HG03521 (cell line): ENCODE measurements at regions not wholly inside any gene's neighbourhood (a gene's known extent, or its start where the extent isn't known, plus 50 kb on each side); places are given as distances from the start of the nearest gene placed in this dataset.
"Not testable (repeated sequence)": the region's sequence is repeated elsewhere in the genome, so short reads cannot be mapped to it uniquely, and the experiment has no call there.

ENCODE experiments used
- ATAC-seq: cut with Tn5 transposase; IDR thresholded peaks from one replicate; pipeline ENCODE4 v1.9.1; 2021; ENCODE audit warnings: mild to moderate bottlenecking, moderate library complexity; ENCODE audit not compliant: unreplicated experiment

DNA sequence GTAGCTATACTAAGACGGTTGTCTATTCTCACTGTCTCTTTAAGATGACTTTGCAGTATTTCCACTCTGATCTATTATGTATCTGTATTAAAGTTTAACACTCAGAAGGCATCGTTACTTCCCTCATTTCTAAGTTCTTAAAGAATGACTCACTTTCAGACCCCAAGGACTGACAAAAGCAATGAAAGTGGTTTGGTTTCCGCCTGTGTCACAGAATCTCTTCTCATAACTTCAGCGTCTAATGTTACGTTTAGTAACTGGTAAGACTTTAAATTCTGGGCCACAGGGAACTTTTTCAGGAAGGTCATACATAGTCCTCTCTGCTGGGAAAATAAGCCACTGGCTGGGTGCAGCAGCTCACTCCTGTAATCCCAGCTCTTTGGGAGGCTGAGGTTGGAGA lies 892.0 kb upstream of the AUTS2 start:
- ATAC-seq, result no peak

DNA sequence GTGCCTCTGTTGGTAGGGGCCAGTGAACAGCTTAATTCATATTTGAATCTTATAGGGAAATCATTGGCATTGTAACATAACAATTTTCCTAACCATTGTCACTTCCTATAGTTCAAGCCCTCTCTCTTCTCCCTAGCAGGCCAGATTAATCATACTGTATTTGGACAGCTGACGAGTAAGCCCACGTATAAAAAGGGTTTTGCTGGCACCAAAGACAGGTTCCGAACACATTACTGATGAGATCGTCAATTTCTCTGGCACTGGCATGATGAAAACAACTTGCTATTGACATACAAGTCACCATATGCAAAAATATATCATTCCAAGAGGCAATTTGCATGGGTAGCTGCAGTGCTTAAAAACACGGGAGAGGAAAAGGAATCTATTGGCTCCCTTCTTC lies 891.1 kb upstream of the AUTS2 start:
- ATAC-seq, result no peak

DNA sequence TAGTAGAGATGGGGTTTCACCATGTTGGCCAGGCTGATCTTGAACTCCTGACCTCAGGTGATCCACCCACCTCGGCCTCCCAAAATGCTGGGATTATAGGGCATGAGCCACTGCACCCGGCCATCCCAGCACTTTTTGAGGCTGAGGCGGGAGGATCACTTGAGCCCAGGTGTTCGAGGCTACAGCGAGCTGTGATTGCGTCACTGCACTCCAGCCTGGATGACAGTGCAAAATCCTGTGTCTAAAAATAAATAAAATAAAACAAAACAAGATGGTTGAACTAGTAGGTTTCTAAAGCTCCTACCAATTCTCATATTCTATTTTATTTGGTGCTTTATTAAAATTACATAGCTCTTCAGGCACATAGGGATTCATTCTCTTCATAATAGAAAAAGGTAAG lies 890.3 kb upstream of the AUTS2 start:
- no peak for ATAC-seq

DNA sequence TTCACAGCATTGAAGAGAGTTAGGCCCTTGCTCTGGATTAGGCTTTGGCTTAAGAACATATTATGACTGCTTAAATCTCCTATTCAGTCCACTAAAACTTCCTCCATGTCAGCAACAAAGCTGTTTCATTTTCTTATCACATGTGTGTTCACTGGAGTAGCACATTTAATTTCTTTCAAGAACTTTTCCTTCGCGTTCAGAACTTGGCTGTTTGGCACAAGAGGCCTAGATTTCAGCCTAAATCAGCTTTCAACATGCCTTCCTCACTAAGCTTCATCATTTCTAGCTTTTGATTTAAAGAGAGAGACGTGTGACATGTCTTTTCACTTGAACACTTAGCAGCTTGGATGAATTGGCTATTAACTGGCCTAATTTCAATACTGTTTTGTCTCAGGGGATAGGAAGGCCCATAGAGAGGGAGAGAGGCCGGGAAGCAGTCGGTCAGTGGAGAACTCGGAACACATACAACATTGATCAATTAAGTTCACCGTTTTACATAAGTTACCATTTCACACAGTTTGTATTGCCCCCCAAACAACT lies 885.2 kb upstream of the AUTS2 start:
- no peak for ATAC-seq

DNA sequence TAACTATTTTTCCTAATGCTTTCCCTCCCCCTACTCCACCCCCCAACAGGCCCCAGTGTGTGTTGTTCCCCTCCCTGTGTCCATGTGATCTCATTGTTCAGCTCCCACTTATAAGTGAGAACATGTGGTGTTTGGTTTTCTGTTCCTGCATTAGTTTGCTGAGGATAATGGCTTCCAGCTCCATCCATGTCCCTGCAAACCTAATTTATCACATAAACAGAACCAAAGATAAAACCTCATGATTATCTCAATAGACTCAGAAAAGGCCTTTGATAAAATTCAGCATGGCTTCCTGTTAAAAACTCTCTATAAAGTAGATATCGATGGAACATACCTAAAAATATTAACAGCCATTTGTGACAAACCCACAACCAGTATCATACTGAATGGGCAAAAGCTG lies 884.1 kb upstream of the AUTS2 start:
- not testable (repeated sequence) for ATAC-seq

DNA sequence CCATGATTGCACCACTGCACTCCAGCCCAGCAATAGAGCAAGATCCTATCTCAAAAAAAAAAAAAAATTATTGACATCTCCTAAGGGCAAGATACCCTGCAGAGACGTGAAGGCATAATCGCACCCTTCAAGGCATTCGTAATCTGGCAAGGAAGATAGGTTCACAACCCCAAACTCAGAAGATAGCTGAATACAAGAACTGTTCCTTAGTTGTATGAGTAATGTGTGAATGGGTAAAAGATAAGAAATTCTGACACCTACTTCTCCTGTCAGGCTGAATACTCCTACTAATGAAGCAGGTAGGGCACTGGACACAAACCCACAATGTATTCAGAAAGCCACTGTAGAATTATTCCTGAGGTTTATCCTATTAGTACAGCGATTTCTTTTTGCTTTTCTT lies 882.4 kb upstream of the AUTS2 start:
- no peak for ATAC-seq

DNA sequence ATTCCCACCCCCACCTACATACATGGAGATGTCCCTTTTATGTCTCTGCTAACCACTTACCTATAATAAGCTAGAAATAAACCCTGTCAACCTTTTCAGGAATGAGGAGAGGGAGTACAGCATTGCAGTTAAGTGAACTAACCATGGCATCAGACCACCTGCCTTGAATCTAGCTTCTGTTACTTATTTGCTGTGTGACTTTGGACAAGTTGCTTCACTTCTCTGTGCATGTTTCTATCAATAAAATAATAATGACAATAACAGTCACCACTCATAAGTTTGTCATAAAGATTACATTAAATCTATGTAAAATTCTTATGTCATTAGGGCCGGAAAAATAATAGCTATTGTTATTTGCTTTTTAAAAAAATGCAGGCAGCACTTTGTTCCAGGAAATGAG lies 881.1 kb upstream of the AUTS2 start:
- no peak for ATAC-seq

DNA sequence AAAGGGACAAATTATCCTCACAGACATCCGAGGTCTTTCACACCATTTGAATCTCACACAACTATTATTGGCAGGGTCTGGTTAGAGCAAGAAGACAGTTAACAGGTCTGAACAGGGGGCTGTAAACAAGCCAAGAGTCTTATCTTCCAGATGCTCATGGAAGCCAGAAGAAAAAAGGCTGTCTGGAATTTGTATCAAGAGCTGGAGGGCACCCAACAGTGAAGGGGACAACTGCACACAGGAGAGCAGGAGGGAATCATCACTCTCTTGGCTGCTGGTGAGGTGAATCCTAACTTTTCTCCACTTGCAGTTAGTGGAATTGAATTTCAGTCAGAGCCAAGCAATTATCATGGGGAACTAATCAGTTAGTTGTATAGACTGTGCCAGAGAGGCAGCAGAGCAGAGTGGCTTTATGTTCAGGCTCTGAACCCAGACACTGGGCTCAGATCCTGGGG lies 880.2 kb upstream of the AUTS2 start:
- no peak for ATAC-seq

DNA sequence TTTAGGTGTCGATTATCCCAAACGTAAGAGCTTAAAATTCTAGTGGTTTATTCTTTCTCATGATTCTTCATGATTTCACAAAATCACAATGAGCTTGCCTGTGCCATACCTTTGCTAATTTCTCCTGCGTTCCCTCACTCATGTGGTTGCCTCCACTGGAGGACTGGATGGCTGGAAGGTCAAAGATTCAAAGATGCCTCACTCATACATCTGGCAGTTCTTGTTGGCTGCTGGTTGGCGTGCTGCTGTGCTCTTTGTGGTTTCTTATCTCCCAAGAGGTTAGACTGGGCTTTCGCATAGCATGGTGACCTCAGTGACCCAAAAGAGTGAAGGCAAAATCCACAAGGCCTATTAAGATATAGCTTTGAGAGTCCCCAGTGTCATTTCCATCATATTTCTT lies 877.6 kb upstream of the AUTS2 start:
- ATAC-seq, result no peak

DNA sequence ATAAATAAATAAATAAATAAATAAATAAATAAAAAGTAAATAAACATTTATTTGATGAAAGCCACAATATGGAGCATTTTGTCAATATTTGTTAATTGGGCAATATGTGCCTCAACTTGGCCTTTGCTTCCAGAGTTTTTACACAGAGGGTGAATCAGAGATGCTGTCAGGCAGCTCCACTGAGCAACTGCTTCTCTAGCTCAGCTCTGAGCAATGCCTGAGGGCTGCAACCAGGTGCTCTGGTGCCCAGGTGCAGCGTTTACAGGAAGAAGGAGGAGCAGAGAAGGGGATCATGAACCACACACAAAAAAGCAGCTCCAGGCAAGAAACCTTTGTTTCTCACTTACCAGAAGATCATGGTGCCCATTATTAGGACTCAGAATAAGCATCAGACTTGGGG lies 876.2 kb upstream of the AUTS2 start:
- ATAC-seq, result no peak

DNA sequence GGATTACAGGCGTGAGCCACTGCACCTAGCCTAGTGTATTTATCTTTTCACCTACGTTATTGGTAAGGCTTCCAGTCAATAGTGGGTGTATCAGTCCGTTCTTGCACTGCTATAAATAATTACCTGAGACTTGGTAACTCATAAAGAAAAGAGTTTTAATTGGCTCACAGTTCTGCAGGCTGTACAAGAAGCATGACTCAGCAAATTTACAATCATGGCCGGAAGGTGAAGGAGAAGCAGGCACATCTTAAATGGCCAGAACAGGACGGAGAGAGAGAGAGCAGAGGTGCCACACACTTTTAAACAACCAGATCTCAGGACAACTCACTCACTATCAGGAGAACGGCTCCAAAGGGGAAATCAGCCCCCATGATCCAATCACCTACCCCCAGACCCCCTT lies 873.3 kb upstream of the AUTS2 start:
- ATAC-seq, result no peak

DNA sequence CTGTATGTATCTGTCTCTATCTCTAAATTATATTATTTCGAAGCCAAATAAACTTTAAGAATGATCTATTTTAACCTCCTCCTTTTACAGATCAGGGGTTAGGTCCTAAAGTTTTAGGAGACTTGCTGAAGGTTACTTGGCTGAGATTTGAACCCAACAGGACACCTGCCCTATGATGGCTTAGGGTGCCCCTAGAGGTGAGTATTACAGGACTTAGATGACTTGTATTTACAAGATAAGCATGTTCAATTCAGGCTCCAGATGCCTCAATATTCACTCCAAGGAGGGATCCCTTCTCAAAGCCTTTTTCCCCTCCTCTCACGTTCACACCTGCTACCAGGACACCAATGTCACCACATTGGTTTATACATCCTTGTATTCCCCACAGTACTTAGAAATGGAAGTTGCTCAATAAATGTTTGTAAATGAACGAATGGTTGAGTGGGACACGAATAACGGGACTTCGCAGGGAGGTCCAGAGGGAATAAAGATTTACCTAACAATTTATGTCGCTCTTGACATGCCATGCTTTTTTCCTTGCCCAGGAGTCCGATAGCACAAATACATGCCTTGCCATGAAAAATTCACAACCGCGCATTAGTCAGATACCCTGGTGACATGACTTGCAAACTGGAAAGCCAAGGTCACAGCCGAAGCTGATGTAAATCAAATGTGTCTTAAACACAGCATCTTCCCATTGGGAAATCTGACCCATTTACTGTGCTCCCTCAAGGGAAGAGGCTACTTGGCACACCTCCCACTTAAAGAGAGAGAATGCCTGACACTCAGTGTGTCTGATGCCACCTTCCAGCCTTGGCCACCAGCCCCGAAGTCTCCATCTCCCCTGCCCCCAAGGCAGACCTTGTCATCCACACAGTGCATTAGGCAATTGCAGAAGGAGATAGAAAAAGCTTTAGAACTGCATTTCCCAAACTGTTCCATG lies 872.2 kb upstream of the AUTS2 start:
- no peak for ATAC-seq

DNA sequence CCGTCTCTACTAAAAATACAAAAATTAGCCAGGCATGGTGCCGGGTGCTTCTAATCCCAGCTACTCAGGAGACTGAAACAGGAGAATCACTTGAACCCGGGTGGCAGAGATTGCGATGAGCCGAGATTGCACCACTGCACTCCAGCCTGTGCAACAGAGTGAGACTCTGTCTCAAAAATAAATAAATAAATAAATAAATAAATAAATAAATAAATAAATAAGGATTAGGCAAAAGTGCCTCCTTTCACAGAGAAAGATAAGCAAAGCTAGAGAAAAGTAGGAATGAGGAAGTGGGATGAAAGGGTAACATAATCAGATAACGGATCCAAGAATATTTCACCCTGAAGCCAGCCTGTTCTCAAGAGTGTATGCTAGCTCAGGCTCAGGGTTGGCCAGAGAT lies 869.6 kb upstream of the AUTS2 start:
- ATAC-seq, result not testable (repeated sequence)

DNA sequence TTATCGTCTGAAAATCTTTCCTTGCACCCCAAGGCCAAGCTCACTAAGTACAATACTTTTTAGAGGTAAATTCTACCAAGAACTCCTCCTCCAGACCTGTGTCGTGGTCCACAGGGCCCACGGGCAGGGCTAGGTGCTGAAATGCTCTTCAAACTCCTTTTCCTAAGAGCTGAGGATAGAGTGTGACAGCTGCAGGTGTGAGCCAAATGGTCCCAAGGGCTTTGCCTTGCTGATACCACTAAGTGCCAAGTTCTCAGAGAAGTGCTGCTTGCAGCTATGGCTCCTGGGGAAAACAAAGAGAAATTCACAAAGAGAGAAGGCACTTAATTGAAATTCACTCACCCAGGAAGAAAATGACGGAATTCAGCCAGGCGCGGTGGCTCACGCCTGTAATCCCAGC lies 868.9 kb upstream of the AUTS2 start:
- no peak for ATAC-seq

DNA sequence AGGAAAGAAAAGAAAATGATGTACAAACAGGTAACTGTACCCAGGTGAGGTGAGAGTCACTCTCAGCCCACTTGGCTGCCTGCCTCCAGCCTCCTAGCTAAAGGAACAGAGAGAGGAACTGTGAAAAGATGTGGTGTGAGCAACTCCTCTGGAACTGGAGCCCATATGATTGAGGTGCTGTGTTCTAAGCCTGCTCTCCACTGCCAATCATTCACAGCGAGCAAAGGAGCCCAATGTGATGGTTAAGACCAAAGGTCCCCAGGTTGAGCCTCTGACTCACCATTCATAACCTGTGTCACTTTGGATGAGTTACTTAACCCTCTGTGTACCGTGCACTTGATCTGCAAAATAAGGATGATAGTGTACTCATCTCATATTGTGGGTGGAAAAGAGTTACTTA lies 868.1 kb upstream of the AUTS2 start:
- ATAC-seq, result no peak

DNA sequence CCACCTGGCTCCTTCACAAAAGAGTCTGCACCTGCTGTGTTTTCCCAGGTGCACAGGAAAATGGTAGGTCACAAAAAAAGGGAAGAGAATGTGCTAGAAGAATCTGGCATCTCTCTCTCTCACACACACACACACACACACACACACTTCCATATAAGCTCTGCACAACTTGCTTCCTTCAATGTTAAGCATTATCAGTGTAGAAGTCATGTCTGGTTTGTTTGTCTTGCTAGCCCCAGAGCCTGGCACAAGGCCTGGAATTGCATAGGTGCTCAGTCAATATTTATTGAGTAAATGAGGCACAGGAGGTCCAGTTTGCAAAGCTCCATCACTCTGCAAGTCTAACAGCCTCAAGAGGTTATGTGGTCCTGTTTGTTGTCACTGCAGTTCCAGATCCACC lies 867.3 kb upstream of the AUTS2 start:
- ATAC-seq, result no peak

DNA sequence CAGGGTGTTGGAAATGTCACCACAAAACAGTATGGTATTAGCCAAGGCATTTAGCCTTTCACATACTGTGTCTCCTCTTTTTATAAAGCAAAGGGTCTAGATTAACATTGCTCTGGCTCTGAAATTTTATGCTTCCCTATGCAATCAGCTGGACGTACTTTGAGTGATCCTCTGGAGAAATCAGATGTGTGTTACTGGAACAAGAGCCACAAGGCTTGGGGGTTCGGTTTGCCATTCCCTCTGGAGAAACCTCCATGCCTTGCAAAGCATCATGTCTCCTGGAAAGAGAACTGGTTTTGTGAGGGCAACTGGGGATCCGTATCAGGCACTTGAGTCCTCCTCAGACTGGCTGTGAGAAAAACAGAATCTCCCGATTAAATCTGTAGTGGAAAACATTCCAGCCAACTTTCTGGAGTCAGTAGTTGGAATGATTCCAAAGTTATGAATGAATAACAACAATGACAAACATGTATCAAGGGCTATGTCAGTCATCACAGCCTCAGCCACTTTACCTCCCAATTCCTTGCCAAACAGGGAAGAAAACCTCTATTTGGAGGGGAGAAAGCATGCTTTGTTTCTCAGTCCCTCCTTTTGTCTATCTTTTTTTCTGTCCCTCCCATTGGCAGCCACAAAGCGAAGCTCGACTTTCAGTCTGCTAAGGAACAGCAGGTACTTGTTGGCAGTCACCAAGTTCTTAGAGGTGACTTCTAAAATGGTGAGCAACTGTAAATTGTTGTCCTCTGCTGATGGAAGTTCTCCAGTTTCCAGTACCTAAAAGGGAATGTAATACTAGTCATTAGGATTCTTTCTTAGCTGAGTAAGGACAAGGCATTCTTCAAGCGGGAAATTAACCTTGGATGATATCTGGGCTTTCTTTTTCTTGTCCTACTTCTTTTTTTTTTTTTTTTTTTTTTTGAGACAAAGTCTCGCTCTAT lies 864.8 kb upstream of the AUTS2 start:
- no peak for ATAC-seq

DNA sequence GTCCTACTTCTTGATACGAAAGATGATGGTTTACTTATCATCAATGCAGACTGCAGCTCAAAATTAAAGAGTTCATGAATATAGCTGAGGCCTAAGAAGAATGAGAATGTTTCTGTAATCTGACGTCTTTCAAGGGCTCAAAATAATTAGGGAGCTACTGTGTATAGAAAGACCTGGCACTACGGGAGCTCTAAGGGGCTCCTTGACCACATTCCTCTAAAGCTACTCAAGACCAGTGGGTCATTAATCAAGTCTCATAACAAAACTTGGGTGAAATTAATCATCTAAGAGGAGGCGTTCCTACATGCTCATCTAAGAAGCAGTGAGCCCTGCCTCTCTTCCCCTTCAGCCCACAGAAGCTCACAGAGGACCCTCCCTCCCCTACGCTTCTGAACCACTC lies 863.8 kb upstream of the AUTS2 start:
- ATAC-seq, result no peak

DNA sequence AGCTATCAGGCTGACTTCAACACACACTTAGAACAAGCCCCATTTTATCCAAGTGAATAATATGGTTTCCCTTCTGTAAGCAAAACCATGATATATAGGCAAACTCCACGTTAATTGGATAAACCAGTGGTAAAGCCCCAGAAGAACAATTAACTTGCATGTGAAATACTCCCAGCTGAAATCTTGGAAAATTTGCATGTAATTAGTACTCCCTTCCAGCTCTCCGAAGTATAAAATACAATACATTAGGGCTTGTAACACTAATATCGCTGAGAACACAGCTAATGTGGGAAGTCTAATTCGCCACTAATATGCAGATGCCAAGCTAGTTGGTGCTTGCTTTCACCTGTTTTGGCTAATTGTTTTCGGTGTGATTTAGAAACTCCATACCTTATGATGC lies 859.0 kb upstream of the AUTS2 start:
- no peak for ATAC-seq

DNA sequence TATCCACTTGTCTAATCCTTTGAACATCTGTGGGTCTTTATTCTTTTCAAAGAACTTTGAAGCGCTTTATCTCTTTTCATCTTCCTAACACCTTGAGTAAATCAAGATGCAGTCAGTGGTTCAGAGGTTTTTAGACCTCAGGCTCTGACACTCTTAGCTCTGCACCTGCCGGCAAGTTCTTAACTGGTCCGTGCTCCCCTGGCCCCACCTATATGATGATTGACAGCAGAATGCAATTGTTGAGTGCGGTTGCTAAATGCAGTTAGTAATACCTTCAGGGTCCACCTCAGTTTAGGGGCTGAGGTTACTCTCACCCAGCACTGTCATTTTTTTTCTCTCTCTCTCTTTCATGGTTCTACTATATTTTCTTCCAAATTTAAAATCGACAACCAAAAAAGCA lies 854.2 kb upstream of the AUTS2 start:
- no peak for ATAC-seq
